MM.1S (cell line): ENCODE measurements at regions not wholly inside any gene's neighbourhood (a gene's known extent, or its start where the extent isn't known, plus 50 kb on each side); places are given as distances from the start of the nearest gene placed in this dataset.

Source experiments
- DNase-seq: peaks from one replicate; pipeline ENCODE4 v3.0.0-alpha.2; 2015
- H2AFZ ChIP-seq: fragments of 300-600 bp; sonication (generic); 2 replicates; pipeline ENCODE4 v1.6.0; 2016; ENCODE audit warnings: antibody characterized with exemption, low read length
- H3F3A ChIP-seq: fragments of 300-600 bp; sonication (generic); 2 replicates; pipeline ENCODE4 v1.6.1; 2016; ENCODE audit warnings: mild to moderate bottlenecking, antibody characterized with exemption, low read length, moderate library complexity, mixed read lengths; ENCODE audit not compliant: insufficient read depth
- H3K27ac ChIP-seq: fragments of 300-600 bp; sonication (generic); 2 replicates; pipeline ENCODE4 v1.5.1; 2016; ENCODE audit warnings: mild to moderate bottlenecking, low read length
- H3K27me3 ChIP-seq: fragments of 300-600 bp; sonication (generic); replicated peaks from 2 replicates; pipeline ENCODE4 v1.6.0; 2016; ENCODE audit warnings: low read length; ENCODE audit not compliant: insufficient read depth
- H3K36me3 ChIP-seq: fragments of 300-600 bp; sonication (generic); replicated peaks from 2 replicates; pipeline ENCODE4 v1.6.1; 2016; ENCODE audit warnings: mild to moderate bottlenecking, low read length, mixed read lengths; ENCODE audit not compliant: insufficient read depth
- H3K4me1 ChIP-seq: fragments of 300-600 bp; sonication (generic); 2 replicates; pipeline ENCODE4 v1.6.1; 2016; ENCODE audit warnings: low read length, mixed read lengths
- H3K4me2 ChIP-seq: fragments of 300-600 bp; sonication (generic); 2 replicates; pipeline ENCODE4 v1.6.0; 2016; ENCODE audit warnings: low read depth, low read length
- H3K4me3 ChIP-seq: fragments of 300-600 bp; sonication (generic); 2 replicates; pipeline ENCODE4 v1.5.1; 2016; ENCODE audit warnings: low read length, mixed read lengths
- H3K79me2 ChIP-seq: fragments of 300-600 bp; sonication (generic); 2 replicates; pipeline ENCODE4 v1.6.1; 2016; ENCODE audit warnings: mixed run types, low read length, mixed read lengths
- H3K9ac ChIP-seq: fragments of 300-600 bp; sonication (generic); 2 replicates; pipeline ENCODE4 v1.6.1; 2016; ENCODE audit warnings: low read length, mixed read lengths
- H3K9me2 ChIP-seq: fragments of 300-600 bp; sonication (generic); replicated peaks from 2 replicates; pipeline ENCODE4 v1.6.1; 2016; ENCODE audit warnings: mild to moderate bottlenecking, low read length, mixed read lengths; ENCODE audit not compliant: insufficient read depth
- H3K9me3 ChIP-seq: fragments of 300-600 bp; sonication (generic); replicated peaks from 2 replicates; pipeline ENCODE4 v1.6.1; 2016; ENCODE audit warnings: mild to moderate bottlenecking, low read length, mixed read lengths; ENCODE audit not compliant: insufficient read depth
- H4K20me1 ChIP-seq: fragments of 300-600 bp; sonication (generic); 2 replicates; pipeline ENCODE4 v1.6.1; 2016; ENCODE audit warnings: mild to moderate bottlenecking, low read length, moderate library complexity, mixed read lengths; ENCODE audit not compliant: insufficient read depth
- CTCF ChIP-seq: fragments of 300-600 bp; sonication (generic); IDR thresholded peaks from 2 replicates; pipeline ENCODE4 v1.5.1; 2016; ENCODE audit warnings: antibody characterized with exemption, low read length, mixed read lengths
- EZH2 ChIP-seq: fragments of 300-600 bp; sonication (generic); optimal IDR thresholded peaks from 2 replicates; pipeline ENCODE3; 2017; ENCODE audit warnings: low read depth, mild to moderate bottlenecking, antibody characterized with exemption, low read length, mixed read lengths
- EZH2phosphoT487 ChIP-seq: fragments of 300-600 bp; sonication (generic); IDR thresholded peaks from 2 replicates; pipeline ENCODE4 v1.6.1; 2018; ENCODE audit warnings: antibody characterized with exemption, low read length

GRCh38 chr10:11661441-11661840, 50.0 kb upstream of the USP6NL start:
- Histone ChIP-seq H3K27me3 (0 out of 2 replicates have a peak, but pooled peaks cover 7% of the 10 kb centered on the region), H3K9me3 (no peaks in the 10 kb centered on the region), H4K20me1 (no peaks in the 10 kb centered on the region), H3K9ac (no peak overlapping the region), H3K4me2 (no peak overlapping the region), H3K27ac (no peak overlapping the region), H2AFZ (no peak overlapping the region), H3K9me2 (no peaks in the 10 kb centered on the region), H3F3A (no peaks in the 10 kb centered on the region), H3K79me2 (no peaks in the 10 kb centered on the region), H3K36me3 (no peaks in the 10 kb centered on the region), H3K4me3 (no peak overlapping the region), H3K4me1 (no peaks in the 10 kb centered on the region)
- DNase-seq = no peak
- TF ChIP-seq CTCF (no peak), EZH2phosphoT487 (no peak), EZH2 (no peak)
